ENCODE measurements at regions not wholly inside any gene's neighbourhood (a gene's known extent, or its start where the extent isn't known, plus 50 kb on each side); places are given as distances from the start of the nearest gene placed in this dataset.

GRCh38 chr2:8430628-8431027, 251.2 kb upstream of the ID2 start:
- TF ChIP-seq, protein P1, sequence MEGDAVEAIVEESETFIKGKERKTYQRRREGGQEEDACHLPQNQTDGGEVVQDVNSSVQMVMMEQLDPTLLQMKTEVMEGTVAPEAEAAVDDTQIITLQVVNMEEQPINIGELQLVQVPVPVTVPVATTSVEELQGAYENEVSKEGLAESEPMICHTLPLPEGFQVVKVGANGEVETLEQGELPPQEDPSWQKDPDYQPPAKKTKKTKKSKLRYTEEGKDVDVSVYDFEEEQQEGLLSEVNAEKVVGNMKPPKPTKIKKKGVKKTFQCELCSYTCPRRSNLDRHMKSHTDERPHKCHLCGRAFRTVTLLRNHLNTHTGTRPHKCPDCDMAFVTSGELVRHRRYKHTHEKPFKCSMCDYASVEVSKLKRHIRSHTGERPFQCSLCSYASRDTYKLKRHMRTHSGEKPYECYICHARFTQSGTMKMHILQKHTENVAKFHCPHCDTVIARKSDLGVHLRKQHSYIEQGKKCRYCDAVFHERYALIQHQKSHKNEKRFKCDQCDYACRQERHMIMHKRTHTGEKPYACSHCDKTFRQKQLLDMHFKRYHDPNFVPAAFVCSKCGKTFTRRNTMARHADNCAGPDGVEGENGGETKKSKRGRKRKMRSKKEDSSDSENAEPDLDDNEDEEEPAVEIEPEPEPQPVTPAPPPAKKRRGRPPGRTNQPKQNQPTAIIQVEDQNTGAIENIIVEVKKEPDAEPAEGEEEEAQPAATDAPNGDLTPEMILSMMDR (conservative IDR thresholded peaks at IDR 0.05) = no peak
- H3K27ac Mint-ChIP-seq = no peak overlapping the region
- no peak overlapping the region for H4K5ac ChIP-seq (ENCODE audit: insufficient read length, low read depth, low read length)
- H3K27me3 Mint-ChIP-seq (ENCODE audit: low read depth) = no peaks in the 10 kb centered on the region; the same call in 1 of the 2 replicates
- H4K20me1 ChIP-seq (ENCODE audit: control insufficient read depth, insufficient read depth, insufficient read length) = no peaks in the 10 kb centered on the region
- no CpG with 5 or more reads among the region's 4 CpGs for WGBS (ENCODE audit: extremely low coverage, insufficient read length, low lambda C conversion rate)
- H3K9me3 ChIP-seq (ENCODE audit: control insufficient read depth, low read depth, low read length) = no peaks in the 10 kb centered on the region
- no peak overlapping the region for H3K4me3 Mint-ChIP-seq
- peaks cover 0 to 3% of the 10 kb centered on the region in 2 experiments; a peak in 2 of 5 replicates for H3K9me3 Mint-ChIP-seq
- H3K27me3 ChIP-seq (ENCODE audit: insufficient read depth, low read length) = no peaks in the 10 kb centered on the region
- H3K4me1 ChIP-seq (ENCODE audit: insufficient read depth, low read length) = 0 out of 2 replicates have a peak, but pooled peaks cover 3% of the 10 kb centered on the region
- peaks cover 0 to 4% (median 2%) of the 10 kb centered on the region in 3 experiments; a peak in 5 of 7 replicates for H3K36me3 Mint-ChIP-seq (ENCODE audit: insufficient read depth in 1 of 3, low read depth in 3 of 3)
- no peak overlapping the region for H2BK120ac ChIP-seq (ENCODE audit: low read depth, low read length, poor library complexity, severe bottlenecking)
- no peaks in the 10 kb centered on the region for H3K79me2 ChIP-seq (ENCODE audit: insufficient read depth, low read length)
- no peak overlapping the region for H3K18ac ChIP-seq (ENCODE audit: insufficient read length, low read depth, low read length)
- no peak overlapping the region for H2BK12ac ChIP-seq (ENCODE audit: insufficient read length, low read depth, low read length)
- no peak for DNase-seq
- H2AFZ ChIP-seq (ENCODE audit: low read length) = no peak overlapping the region
- H3K23me2 ChIP-seq (ENCODE audit: insufficient read length, low read depth, low read length, poor library complexity, severe bottlenecking) = no peaks in the 10 kb centered on the region
- no peak overlapping the region for H3K4ac ChIP-seq (ENCODE audit: low read depth, low read length)
- peaks cover 6 to 7% of the 10 kb centered on the region in 2 experiments for H3K4me1 Mint-ChIP-seq
- H4K8ac ChIP-seq (replicated peaks; ENCODE audit: insufficient read length, low read depth, low read length) = no peak overlapping the region
- H3K4me2 ChIP-seq (ENCODE audit: insufficient read depth, insufficient read length, low read length) = no peak overlapping the region
- H2BK20ac ChIP-seq (ENCODE audit: low read depth, low read length, poor library complexity, severe bottlenecking) = no peak overlapping the region
- H3K23ac ChIP-seq (ENCODE audit: insufficient read length, low read depth, low read length) = no peak overlapping the region
- no peak overlapping the region for H4K91ac ChIP-seq (ENCODE audit: insufficient read length, low read depth, low read length)
- H3K14ac ChIP-seq (ENCODE audit: insufficient read depth, low read length) = no peak overlapping the region
- H3K9ac ChIP-seq (ENCODE audit: extremely low read depth, insufficient read length, low read length) = no peak overlapping the region
- no peak overlapping the region for H2AK5ac ChIP-seq (ENCODE audit: insufficient read length, low read length)
- H2BK5ac ChIP-seq (ENCODE audit: insufficient read length, low read length) = no peak overlapping the region
- H3K27ac ChIP-seq (ENCODE audit: insufficient read length, low read depth, low read length) = no peak overlapping the region
- H3T11ph ChIP-seq (ENCODE audit: low read length) = no peak overlapping the region
- H3K56ac ChIP-seq (ENCODE audit: insufficient read length, low read depth, low read length) = no peak overlapping the region
- H3K79me1 ChIP-seq (ENCODE audit: insufficient read depth, low read depth, low read length, poor library complexity, severe bottlenecking) = no peaks in the 10 kb centered on the region
- H2BK15ac ChIP-seq (ENCODE audit: low read depth, low read length) = no peak overlapping the region

Measured in H9 (cell line).